ENCODE measurements at regions not wholly inside any gene's neighbourhood (a gene's known extent, or its start where the extent isn't known, plus 50 kb on each side); places are given as distances from the start of the nearest gene placed in this dataset.

DNA sequence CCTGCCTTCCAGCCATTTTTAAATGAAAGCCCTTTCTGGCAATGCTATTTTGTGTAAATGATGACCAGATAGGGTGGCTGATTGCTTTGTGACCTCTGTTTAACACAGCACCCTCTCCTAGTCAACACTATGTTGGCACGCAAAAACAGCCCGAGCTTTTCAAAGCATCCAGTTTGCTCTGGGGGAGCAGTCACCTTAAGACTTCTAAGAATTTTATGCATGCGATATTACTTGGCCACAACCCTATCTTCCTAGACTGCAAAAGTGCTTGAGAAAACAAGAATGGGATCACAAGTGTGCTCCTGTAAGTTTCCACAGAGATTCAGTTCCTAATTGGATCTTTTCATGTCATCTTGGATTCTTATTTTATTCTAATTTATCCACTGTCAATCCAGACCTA lies 294.1 kb downstream of the ATPSCKMT start:
- Mint-ChIP-seq H3K4me1 (ENCODE audit: low read depth) (no peaks in the 10 kb centered on the region), H3K27me3 (no peaks in the 10 kb centered on the region), H3K27ac (no peak overlapping the region), H3K4me3 (no peak overlapping the region), H3K9me3 (no peaks in the 10 kb centered on the region), H3K36me3 (no peaks in the 10 kb centered on the region)
- intact Hi-C loops (cut with micrococcal nuclease) = no loop called here
- ChIA-PET POLR2A (no interaction called here), CTCF (no interaction called here)
- no peak for DNase-seq

DNA sequence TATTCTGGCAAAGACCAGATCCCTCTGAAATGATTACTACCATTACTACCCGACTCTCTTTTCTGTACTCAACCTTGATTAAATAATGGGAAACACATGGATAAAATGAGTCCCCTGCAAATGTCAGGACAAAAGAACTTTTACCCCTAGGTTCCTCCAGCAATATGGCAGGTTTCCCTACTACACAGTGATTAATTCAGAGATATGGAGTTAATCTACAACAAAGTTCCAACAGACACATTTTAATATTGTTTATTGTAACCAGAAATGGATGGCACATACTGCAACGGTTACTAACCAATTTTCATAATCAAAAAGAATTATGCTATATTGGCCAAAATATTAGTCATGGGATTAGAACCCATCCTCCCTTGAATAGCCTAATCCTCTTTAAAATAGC lies 294.8 kb downstream of the ATPSCKMT start:
- Mint-ChIP-seq H3K4me3 (no peak overlapping the region), H3K27me3 (peaks cover 1% of the 10 kb centered on the region), H3K9me3 (no peaks in the 10 kb centered on the region), H3K27ac (no peak overlapping the region), H3K36me3 (no peaks in the 10 kb centered on the region), H3K4me1 (ENCODE audit: low read depth) (no peaks in the 10 kb centered on the region)
- ChIA-PET CTCF (no interaction called here), POLR2A (no interaction called here)
- intact Hi-C loops (cut with micrococcal nuclease) = no loop called here
- no peak for DNase-seq

DNA sequence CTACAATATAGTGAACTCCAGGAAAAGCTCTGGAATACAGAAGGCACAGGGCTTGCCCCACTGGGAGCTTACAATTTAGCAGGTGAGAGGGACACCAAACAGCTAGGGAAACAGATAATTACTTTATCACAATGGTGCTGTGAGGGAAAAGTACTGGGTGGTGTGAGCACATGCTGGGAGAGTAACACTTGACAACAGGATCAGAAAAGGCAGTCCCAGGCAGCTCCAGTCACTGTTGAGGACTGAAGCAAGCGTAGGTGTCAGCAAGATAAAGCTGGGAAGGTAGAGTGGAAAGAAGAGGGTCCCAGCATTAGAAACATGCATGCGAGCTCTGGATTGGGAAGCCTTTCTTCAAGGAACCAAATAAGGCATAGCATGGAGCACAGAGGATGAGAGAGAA lies 296.0 kb downstream of the ATPSCKMT start:
- no peaks in the 10 kb centered on the region for H3K4me1 Mint-ChIP-seq (ENCODE audit: low read depth)
- ChIA-PET POLR2A (no interaction called here), CTCF (no interaction called here)
- no peak overlapping the region for H3K27ac Mint-ChIP-seq
- intact Hi-C loops (cut with micrococcal nuclease) = no loop called here
- DNase-seq = no peak
- no peak overlapping the region for H3K4me3 Mint-ChIP-seq
- H3K9me3 Mint-ChIP-seq = no peaks in the 10 kb centered on the region
- H3K27me3 Mint-ChIP-seq = peaks cover 1% of the 10 kb centered on the region
- H3K36me3 Mint-ChIP-seq = no peaks in the 10 kb centered on the region

DNA sequence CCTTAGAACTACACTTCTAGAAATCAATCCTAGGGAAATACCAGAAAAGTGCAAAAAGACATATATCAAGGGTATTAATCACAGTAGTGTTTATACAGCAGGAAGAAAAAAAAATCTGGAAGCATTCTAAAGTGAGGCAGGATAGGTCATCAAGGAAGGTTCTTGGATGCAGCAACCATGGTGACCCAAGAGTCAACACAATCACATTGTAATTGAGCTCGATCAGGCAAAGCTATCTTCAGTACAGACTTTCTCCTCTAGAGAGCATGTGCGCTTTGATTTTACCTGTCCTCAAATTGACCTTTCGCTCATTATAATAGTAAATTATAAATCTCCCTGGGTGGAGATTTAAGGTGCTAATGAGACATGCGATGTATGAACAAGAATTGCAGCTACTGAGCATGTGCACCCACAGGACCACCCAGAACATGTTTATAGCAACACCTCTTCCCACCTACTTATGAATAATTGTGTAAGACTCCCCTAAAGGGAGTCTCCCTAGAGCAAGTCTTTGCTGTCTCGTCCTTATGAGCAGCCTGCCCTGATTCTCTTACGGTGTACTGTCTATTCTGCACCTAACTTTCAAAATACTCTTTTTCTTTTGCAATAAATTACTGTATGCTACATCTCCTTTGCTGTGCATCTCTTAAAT lies 297.7 kb downstream of the ATPSCKMT start:
- Mint-ChIP-seq H3K4me1 (ENCODE audit: low read depth) (no peaks in the 10 kb centered on the region), H3K9me3 (no peaks in the 10 kb centered on the region), H3K4me3 (no peak overlapping the region), H3K27me3 (peaks cover 1% of the 10 kb centered on the region), H3K36me3 (no peaks in the 10 kb centered on the region), H3K27ac (no peak overlapping the region)
- no peak for DNase-seq
- ChIA-PET CTCF (no interaction called here), POLR2A (no interaction called here)
- intact Hi-C loops (cut with micrococcal nuclease) = no loop called here

DNA sequence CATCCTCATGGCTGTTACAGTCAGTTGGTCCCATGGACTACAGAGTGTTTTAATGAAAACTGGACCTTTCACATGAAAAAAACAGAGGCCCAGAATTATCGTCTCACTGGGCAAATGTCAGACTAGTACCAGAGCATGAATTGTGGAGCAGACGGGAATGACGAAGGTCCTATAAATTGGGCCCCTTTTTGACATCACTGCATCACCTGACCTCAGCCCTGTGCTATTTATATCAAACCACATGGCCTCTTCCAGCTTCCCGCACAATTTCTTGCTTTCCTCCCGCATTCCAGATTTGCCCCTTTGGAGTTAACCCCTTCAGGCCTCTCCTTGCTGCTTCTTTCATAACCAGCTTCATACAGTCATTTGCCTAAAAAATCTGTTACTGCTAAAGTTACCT lies 301.7 kb downstream of the ATPSCKMT start:
- H3K4me1 Mint-ChIP-seq (ENCODE audit: low read depth) = no peaks in the 10 kb centered on the region
- intact Hi-C loops (cut with micrococcal nuclease) = no loop called here

DNA sequence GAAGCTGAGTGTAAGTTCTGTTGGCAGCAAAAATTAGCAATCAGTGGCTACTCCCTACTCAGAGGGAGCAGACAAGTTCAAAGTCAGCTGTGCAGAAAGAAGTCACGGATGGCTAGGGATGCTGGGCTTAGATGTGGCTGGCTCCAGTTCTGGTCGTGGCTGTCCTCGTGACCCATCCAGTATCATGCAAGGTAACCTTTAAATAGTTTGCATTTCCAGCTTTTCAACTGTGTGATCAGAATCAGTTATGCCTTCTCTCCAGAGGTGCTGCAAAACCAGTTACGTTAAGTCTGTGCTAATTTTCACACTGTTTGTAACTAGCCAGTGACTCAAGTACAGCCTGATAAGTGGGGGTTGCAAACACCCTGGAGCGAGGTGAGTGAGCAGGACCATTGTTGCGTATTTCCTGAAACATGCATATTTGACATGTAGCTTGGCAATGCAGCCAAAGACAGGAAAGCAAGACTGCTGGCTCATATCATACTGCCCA lies 302.4 kb downstream of the ATPSCKMT start:
- no peaks in the 10 kb centered on the region for H3K36me3 Mint-ChIP-seq
- no peak overlapping the region for H3K4me3 Mint-ChIP-seq

More for the DNA sequence above, 301.7 kb downstream of the ATPSCKMT start:
- Mint-ChIP-seq H3K4me3 (no peak overlapping the region), H3K27ac (no peak overlapping the region), H3K27me3 (peaks cover 1% of the 10 kb centered on the region), H3K36me3 (no peaks in the 10 kb centered on the region), H3K9me3 (no peaks in the 10 kb centered on the region)
- ChIA-PET CTCF (no interaction called here), POLR2A (no interaction called here)
- no peak for DNase-seq

DNA sequence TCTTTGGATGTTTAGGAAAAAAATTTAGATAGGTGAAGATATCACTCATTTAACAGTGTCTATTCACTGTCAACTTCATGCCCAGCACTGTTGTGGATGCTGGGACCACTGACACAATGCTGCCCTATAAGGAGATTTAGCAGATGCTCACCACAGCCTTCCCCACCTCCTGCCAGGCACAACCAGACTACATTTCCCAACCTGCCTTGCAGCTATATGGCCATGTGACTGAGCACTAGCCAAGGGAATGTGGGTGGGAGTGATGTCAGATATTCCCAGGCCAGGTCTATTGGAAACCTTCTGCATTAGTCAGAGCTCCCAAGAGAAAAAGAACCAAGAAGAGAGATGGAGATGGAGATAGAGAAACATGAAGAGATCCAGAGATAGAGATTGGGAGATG lies 302.6 kb upstream of the TAS2R1 start:
- H3K9me3 Mint-ChIP-seq = peaks cover 28% of the 10 kb centered on the region
- H3K36me3 Mint-ChIP-seq = no peaks in the 10 kb centered on the region
- POLR2A ChIA-PET = no interaction called here
- no peaks in the 10 kb centered on the region for H3K4me1 Mint-ChIP-seq (ENCODE audit: low read depth)
- H3K27ac Mint-ChIP-seq = no peak overlapping the region
- H3K4me3 Mint-ChIP-seq = no peak overlapping the region
- CTCF ChIA-PET = interaction anchor here (0.6 to 0.7 kb wide), 2 partner anchors 52 to 551 kb away, joined by 3 to 4 read pairs; no protein-coding TSS in a partner anchor
- no peaks in the 10 kb centered on the region for H3K27me3 Mint-ChIP-seq
- DNase-seq = no peak
- intact Hi-C loops (cut with micrococcal nuclease) = no loop called here

More for the DNA sequence above, 302.4 kb downstream of the ATPSCKMT start:
- ChIA-PET CTCF (no interaction called here), POLR2A (no interaction called here)
- intact Hi-C loops (cut with micrococcal nuclease) = no loop called here
- Mint-ChIP-seq H3K27ac (no peak overlapping the region), H3K9me3 (no peaks in the 10 kb centered on the region), H3K4me1 (ENCODE audit: low read depth) (no peaks in the 10 kb centered on the region), H3K27me3 (peaks cover 1% of the 10 kb centered on the region)
- DNase-seq = no peak

DNA sequence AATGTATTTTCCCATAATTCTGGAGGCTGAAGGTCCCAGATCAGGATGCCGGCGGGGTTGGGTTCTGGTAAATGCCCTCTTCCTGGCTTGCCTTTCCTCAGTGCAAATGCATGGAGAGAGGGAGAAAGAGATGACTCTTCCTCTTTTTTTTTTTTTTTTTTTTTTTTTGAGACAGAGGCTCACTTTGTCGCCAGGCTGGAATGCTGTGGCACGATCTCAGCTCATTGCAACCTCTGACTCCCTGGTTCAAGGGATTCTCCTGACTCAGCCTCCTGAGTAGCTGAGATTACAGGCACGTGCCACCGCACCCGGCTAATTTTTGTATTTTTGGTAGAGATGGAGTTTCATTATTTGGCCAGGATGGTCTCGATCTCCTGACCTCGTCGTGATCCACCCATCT lies 300.0 kb upstream of the TAS2R1 start:
- Mint-ChIP-seq H3K36me3 (no peaks in the 10 kb centered on the region), H3K4me3 (no peak overlapping the region), H3K4me1 (ENCODE audit: low read depth) (no peaks in the 10 kb centered on the region), H3K27me3 (no peaks in the 10 kb centered on the region), H3K9me3 (peaks cover 25% of the 10 kb centered on the region), H3K27ac (no peak overlapping the region)
- ChIA-PET CTCF (no interaction called here), POLR2A (no interaction called here)
- intact Hi-C loops (cut with micrococcal nuclease) = no loop called here
- DNase-seq = no peak

DNA sequence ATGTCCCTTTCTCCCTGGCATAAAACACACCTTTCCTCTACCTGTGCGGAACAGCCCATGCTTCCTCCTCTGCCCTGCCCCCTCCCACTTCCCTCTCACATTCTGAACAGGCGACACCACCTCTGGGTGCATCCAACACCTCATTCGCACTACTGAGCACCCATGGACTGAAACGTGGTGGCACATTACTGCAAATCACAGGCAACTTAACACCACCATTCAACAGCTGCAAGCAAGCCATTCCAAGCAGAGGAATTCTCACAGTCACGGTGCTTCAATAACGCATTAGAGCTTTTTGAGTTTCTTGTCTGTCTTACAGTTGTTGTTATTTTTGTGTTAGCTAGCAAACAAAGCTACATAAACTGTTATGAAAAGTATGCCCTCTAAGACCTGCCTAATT lies 298.2 kb upstream of the TAS2R1 start:
- ChIA-PET CTCF (no interaction called here), POLR2A (no interaction called here)
- Mint-ChIP-seq H3K27me3 (no peaks in the 10 kb centered on the region), H3K36me3 (peaks cover 1% of the 10 kb centered on the region), H3K4me3 (no peak overlapping the region), H3K9me3 (peaks cover 23% of the 10 kb centered on the region), H3K27ac (no peak overlapping the region), H3K4me1 (ENCODE audit: low read depth) (no peaks in the 10 kb centered on the region)
- no peak for DNase-seq
- intact Hi-C loops (cut with micrococcal nuclease) = no loop called here

DNA sequence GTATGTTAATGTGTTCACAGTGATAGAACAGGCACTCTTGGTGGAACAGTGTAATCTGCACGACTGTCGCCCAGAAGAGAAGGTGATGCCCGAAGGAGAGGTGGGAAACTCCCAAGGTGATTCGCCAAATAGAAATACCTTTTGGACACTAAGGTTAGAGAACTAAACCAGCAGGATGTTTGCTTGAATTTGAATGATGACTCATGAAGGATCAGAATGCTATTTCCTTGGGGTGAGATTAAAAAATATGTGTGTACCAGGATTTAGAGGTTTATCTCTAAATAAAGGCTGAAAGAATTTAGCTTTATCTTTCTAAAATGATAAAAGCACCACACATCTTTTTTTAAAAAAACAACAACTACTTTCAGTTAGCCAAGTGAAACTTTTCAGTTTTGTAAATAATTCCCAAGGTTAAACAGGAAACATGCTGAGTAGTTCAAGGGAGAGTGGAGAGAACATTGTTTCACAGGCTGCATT lies 297.4 kb upstream of the TAS2R1 start:
- H3K9me3 Mint-ChIP-seq = peaks cover 25% of the 10 kb centered on the region
- POLR2A ChIA-PET = no interaction called here
- no peak overlapping the region for H3K27ac Mint-ChIP-seq
- H3K27me3 Mint-ChIP-seq = no peaks in the 10 kb centered on the region
- no peak overlapping the region for H3K4me3 Mint-ChIP-seq
- H3K36me3 Mint-ChIP-seq = peaks cover 1% of the 10 kb centered on the region
- intact Hi-C loops (cut with micrococcal nuclease) = no loop called here
- no peak for DNase-seq
- CTCF ChIA-PET = no interaction called here
- no peaks in the 10 kb centered on the region for H3K4me1 Mint-ChIP-seq (ENCODE audit: low read depth)

DNA sequence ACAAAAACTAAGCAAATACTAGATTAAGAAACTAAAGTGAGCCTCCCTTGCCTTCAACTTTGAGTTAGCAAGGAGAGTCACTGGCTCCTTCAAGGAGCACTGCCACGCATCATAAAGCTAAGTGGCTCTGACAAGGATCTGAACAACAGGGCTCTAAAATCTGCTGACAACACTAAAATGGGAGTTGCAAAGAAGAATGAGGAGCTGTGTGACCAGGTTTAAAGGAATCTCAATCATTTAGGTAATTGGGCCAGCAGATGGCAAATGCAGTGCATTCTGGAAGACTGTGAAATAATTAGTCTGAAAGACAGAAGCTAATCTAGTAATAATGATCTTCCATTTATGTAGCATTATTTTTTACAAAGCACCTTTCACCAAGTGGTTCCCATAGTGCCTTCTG lies 297.0 kb upstream of the TAS2R1 start:
- ChIA-PET CTCF (no interaction called here), POLR2A (no interaction called here)
- no peak for DNase-seq
- intact Hi-C loops (cut with micrococcal nuclease) = no loop called here
- H3K27me3 Mint-ChIP-seq = no peaks in the 10 kb centered on the region
- peaks cover 29% of the 10 kb centered on the region for H3K9me3 Mint-ChIP-seq
- peaks cover 1% of the 10 kb centered on the region for H3K36me3 Mint-ChIP-seq
- no peak overlapping the region for H3K27ac Mint-ChIP-seq
- H3K4me1 Mint-ChIP-seq (ENCODE audit: low read depth) = no peaks in the 10 kb centered on the region
- H3K4me3 Mint-ChIP-seq = no peak overlapping the region

DNA sequence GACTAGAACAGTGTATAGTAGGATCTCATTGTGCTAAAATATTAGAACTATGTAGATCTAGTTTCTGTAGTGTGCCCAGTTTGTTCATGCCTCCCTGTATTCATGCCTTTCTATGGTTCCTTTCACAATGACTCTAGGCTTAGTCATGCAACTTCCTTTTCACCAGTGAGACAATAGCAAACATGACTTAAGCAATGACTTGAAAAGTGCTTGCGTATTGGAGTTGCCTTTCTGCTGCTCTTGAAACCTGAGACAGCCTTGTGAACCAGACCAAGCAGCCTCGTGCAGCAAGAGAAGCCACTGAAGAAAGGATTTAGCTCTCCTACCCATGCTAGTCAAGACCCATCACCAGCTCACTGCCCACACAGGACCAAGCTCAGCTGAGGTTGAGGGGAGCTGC lies 294.5 kb upstream of the TAS2R1 start:
- POLR2A ChIA-PET = no interaction called here
- H3K36me3 Mint-ChIP-seq = peaks cover 1% of the 10 kb centered on the region
- H3K27ac Mint-ChIP-seq = no peak overlapping the region

DNA sequence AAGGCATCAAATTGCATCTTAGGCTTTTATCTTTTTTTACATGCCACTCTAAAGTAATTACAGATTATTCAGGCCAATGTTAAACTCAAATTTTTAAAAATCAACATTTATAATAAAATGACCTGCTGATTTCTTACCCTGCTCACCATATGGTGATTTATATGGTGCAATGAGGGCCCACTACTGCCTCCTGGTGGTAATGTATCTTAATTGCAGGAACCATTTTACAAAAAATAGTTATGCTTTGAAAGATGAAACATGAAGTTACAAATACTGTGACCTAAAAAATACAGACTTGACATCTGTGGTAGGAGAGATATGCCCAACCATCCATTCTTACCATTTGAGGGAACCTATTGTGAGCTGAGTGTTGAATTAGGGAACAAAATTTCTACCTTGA lies 292.6 kb upstream of the TAS2R1 start:
- H3K9me3 Mint-ChIP-seq = peaks cover 32% of the 10 kb centered on the region
- H3K36me3 Mint-ChIP-seq = peaks cover 1% of the 10 kb centered on the region
- ChIA-PET CTCF (no interaction called here), POLR2A (no interaction called here)
- no peaks in the 10 kb centered on the region for H3K27me3 Mint-ChIP-seq
- no peaks in the 10 kb centered on the region for H3K4me1 Mint-ChIP-seq (ENCODE audit: low read depth)
- intact Hi-C loops (cut with micrococcal nuclease) = no loop called here
- no peak for DNase-seq
- no peak overlapping the region for H3K4me3 Mint-ChIP-seq
- H3K27ac Mint-ChIP-seq = no peak overlapping the region

More for the DNA sequence above, 294.5 kb upstream of the TAS2R1 start:
- no peaks in the 10 kb centered on the region for H3K27me3 Mint-ChIP-seq
- H3K4me1 Mint-ChIP-seq (ENCODE audit: low read depth) = no peaks in the 10 kb centered on the region
- peaks cover 29% of the 10 kb centered on the region for H3K9me3 Mint-ChIP-seq
- CTCF ChIA-PET = no interaction called here
- no peak overlapping the region for H3K4me3 Mint-ChIP-seq
- no peak for DNase-seq
- intact Hi-C loops (cut with micrococcal nuclease) = no loop called here
